GM23248 (cell line): ENCODE measurements at regions not wholly inside any gene's neighbourhood (a gene's known extent, or its start where the extent isn't known, plus 50 kb on each side); places are given as distances from the start of the nearest gene placed in this dataset.
"Not testable (repeated sequence)": the region's sequence is repeated elsewhere in the genome, so short reads cannot be mapped to it uniquely, and the experiment has no call there.

ENCODE experiments used
- DNase-seq: peaks from one replicate; pipeline ENCODE4 v3.0.0-alpha.2; 2015
- H2AFZ ChIP-seq: fragments of 200-600 bp; sonication (generic); 2 replicates; pipeline ENCODE4 v1.6.1; 2016; ENCODE audit warnings: antibody characterized with exemption
- H3F3A ChIP-seq: fragments of 200-600 bp; sonication (generic); 2 replicates; pipeline ENCODE4 v1.6.1; 2016; ENCODE audit warnings: mild to moderate bottlenecking, antibody characterized with exemption, mixed run types; ENCODE audit not compliant: insufficient read depth
- H3K27ac ChIP-seq: fragments of 200-600 bp; sonication (generic); 2 replicates; pipeline ENCODE4 v1.5.1; 2016; ENCODE audit warnings: mild to moderate bottlenecking
- H3K27me3 ChIP-seq: fragments of 200-600 bp; sonication (generic); replicated peaks from 2 replicates; pipeline ENCODE4 v1.6.1; 2016; ENCODE audit warnings: mild to moderate bottlenecking; ENCODE audit not compliant: insufficient read depth
- H3K36me3 ChIP-seq: fragments of 200-600 bp; sonication (generic); 2 replicates; pipeline ENCODE4 v1.6.1; 2016; ENCODE audit warnings: low read depth, mild to moderate bottlenecking
- H3K4me1 ChIP-seq: fragments of 200-600 bp; sonication (generic); 2 replicates; pipeline ENCODE4 v1.6.1; 2016; ENCODE audit warnings: mild to moderate bottlenecking; ENCODE audit not compliant: insufficient read depth
- H3K4me2 ChIP-seq: fragments of 200-600 bp; sonication (generic); one replicate; pipeline ENCODE4 v1.6.1; 2016; ENCODE audit warnings: mild to moderate bottlenecking; ENCODE audit not compliant: unreplicated experiment
- H3K4me3 ChIP-seq: fragments of 200-600 bp; sonication (generic); 2 replicates; pipeline ENCODE4 v1.5.1; 2016; ENCODE audit warnings: mild to moderate bottlenecking
- H3K79me2 ChIP-seq: fragments of 200-600 bp; sonication (generic); 2 replicates; pipeline ENCODE4 v1.6.1; 2016; ENCODE audit warnings: mild to moderate bottlenecking; ENCODE audit not compliant: insufficient read depth
- H3K9ac ChIP-seq: fragments of 200-600 bp; sonication (generic); 2 replicates; pipeline ENCODE4 v1.6.1; 2016; ENCODE audit warnings: mild to moderate bottlenecking
- H3K9me2 ChIP-seq: fragments of 200-600 bp; sonication (generic); 2 replicates; pipeline ENCODE4 v1.6.1; 2016; ENCODE audit warnings: mixed run types, mild to moderate bottlenecking, moderate library complexity; ENCODE audit not compliant: insufficient read depth
- H3K9me3 ChIP-seq: fragments of 200-600 bp; sonication (generic); one replicate; pipeline ENCODE4 v1.6.1; 2017; ENCODE audit warnings: low read depth
- H4K20me1 ChIP-seq: fragments of 200-600 bp; sonication (generic); 2 replicates; pipeline ENCODE4 v1.6.0; 2016; ENCODE audit not compliant: insufficient read depth
- EZH2 ChIP-seq: fragments of 200-600 bp; sonication (generic); IDR thresholded peaks from 2 replicates; pipeline ENCODE4 v1.6.1; 2018; ENCODE audit warnings: antibody characterized with exemption, mild to moderate bottlenecking; ENCODE audit not compliant: insufficient read depth, poor library complexity, severe bottlenecking
- EZH2phosphoT487 ChIP-seq: fragments of 200-600 bp; sonication (generic); IDR thresholded peaks from 2 replicates; pipeline ENCODE4 v1.6.1; 2018; ENCODE audit warnings: antibody characterized with exemption, moderate library complexity, mild to moderate bottlenecking, low read depth; ENCODE audit not compliant: insufficient read depth
- WGBS, 2 experiments: methylation state at CpG; one replicate each; pipeline ENCODE4 v1.1.6; 2015 to 2017; ENCODE audit warnings: low lambda C conversion rate in 2 of 2, low coverage in 1 of 2; ENCODE audit errors: missing lambda C conversion rate in 2 of 2; 5-methylcytosine and 5-hydroxymethylcytosine counted together
- in situ Hi-C: fragments of 300-500 bp; cut with MboI; formaldehyde crosslinking; loops from 2 replicates; pipeline ENCODE4 v1.15.0; 2020

GRCh38 chr3:11709782-11710181 is 66.1 kb upstream of the VGLL4 start:
- Histone ChIP-seq H3K27me3 (no peaks in the 10 kb centered on the region), H3K79me2 (peaks cover 100% of the 10 kb centered on the region), H3K4me1 (peaks cover 13% of the 10 kb centered on the region), H3F3A (peaks cover 7% of the 10 kb centered on the region), H3K9ac (no peak overlapping the region), H2AFZ (no peak overlapping the region), H4K20me1 (no peaks in the 10 kb centered on the region), H3K4me3 (no peak overlapping the region), H3K27ac (no peak overlapping the region), H3K9me2 (no peaks in the 10 kb centered on the region), H3K9me3 (no peaks in the 10 kb centered on the region), H3K4me2 (no peak overlapping the region), H3K36me3 (peaks cover 5% of the 10 kb centered on the region)
- 93 to 98% methylated on average over 3 of the region's 3 CpGs for WGBS, 2 experiments
- TF ChIP-seq EZH2 = no peak
- TF ChIP-seq EZH2phosphoT487 = no peak
- in situ Hi-C loops = no loop called here
- DNase-seq = no peak

- in situ Hi-C loops, H3K4me2 ChIP-seq, DNase-seq, H3K27me3 ChIP-seq, H3K9me2 ChIP-seq, H3K4me3 ChIP-seq, H3K36me3 ChIP-seq, H3K9ac ChIP-seq, H3K27ac ChIP-seq, H3K9me3 ChIP-seq, H3F3A ChIP-seq, H2AFZ ChIP-seq, H4K20me1 ChIP-seq, H3K4me1 ChIP-seq: not testable (repeated sequence)
- peaks cover 100% of the 10 kb centered on the region for H3K79me2 ChIP-seq
- 93 to 100% methylated on average over 2 of the region's 2 CpGs for WGBS, 2 experiments
These were observed 63.4 kb upstream of the VGLL4 start for GRCh38 chr3:11707084-11707483.

GRCh38 chr3:11706604-11707003 is 62.9 kb upstream of the VGLL4 start:
- in situ Hi-C loops = no loop called here

GRCh38 chr3:11705049-11705448 is 61.3 kb upstream of the VGLL4 start:
- Histone ChIP-seq H3K9me3 (no peaks in the 10 kb centered on the region), H3F3A (peaks cover 5% of the 10 kb centered on the region), H3K36me3 (peaks cover 8% of the 10 kb centered on the region), H2AFZ (no peak overlapping the region), H3K4me3 (no peak overlapping the region), H4K20me1 (no peaks in the 10 kb centered on the region), H3K27me3 (no peaks in the 10 kb centered on the region), H3K4me1 (peaks cover 2% of the 10 kb centered on the region; the same call in 1 of the 2 replicates), H3K79me2 (peaks cover 100% of the 10 kb centered on the region), H3K27ac (no peak overlapping the region), H3K4me2 (no peak overlapping the region), H3K9ac (no peak overlapping the region), H3K9me2 (no peaks in the 10 kb centered on the region)
- no peak for TF ChIP-seq EZH2phosphoT487
- no peak for TF ChIP-seq EZH2
- in situ Hi-C loops = no loop called here
- 93 to 98% methylated on average over 18 to 27 of the region's 27 CpGs for WGBS, 2 experiments
- DNase-seq = no peak

More at GRCh38 chr3:11706604-11707003, 62.9 kb upstream of the VGLL4 start:
- H3K9me3 ChIP-seq = no peaks in the 10 kb centered on the region
- DNase-seq = no peak
- H3F3A ChIP-seq = peaks cover under 1% of the 10 kb centered on the region; the same call in 1 of the 2 replicates
- H2AFZ ChIP-seq = no peak overlapping the region
- H3K9me2 ChIP-seq = no peaks in the 10 kb centered on the region
- H4K20me1 ChIP-seq = no peaks in the 10 kb centered on the region
- no peak overlapping the region for H3K4me3 ChIP-seq
- WGBS, 2 experiments = 96 to 97% methylated on average over 5 of the region's 5 CpGs
- H3K27ac ChIP-seq = no peak overlapping the region
- no peak overlapping the region for H3K4me2 ChIP-seq
- H3K79me2 ChIP-seq = peaks cover 100% of the 10 kb centered on the region
- TF ChIP-seq EZH2phosphoT487 = no peak
- no peak for TF ChIP-seq EZH2
- no peak overlapping the region for H3K9ac ChIP-seq
- H3K4me1 ChIP-seq = peaks cover 2% of the 10 kb centered on the region
- peaks cover 8% of the 10 kb centered on the region for H3K36me3 ChIP-seq
- no peaks in the 10 kb centered on the region for H3K27me3 ChIP-seq

DNA sequence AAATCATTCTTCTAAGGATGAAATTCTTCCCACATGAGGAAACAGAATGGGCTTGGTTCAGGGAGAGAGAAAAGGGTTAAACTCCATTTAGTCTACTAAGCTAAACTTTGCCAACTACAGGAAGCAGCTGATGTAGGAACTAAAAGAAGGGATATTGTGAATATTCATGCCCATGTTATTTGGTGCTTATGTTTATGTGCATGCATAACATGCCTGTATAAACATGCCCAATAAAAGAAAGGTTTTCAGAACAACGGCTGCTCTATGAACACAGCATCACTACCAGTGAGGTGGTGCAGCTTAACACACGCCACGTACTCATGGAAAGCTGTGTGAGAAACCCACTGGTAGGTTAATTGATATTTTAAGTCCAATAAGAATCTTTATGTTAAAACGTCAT is 59.4 kb upstream of the VGLL4 start:
- peaks cover 84% of the 10 kb centered on the region for H3K79me2 ChIP-seq

More for the DNA sequence above, 59.4 kb upstream of the VGLL4 start:
- Histone ChIP-seq H2AFZ (no peak overlapping the region), H3F3A (peaks cover 21% of the 10 kb centered on the region), H3K4me1 (peaks cover 19% of the 10 kb centered on the region), H3K4me2 (no peak overlapping the region), H4K20me1 (no peaks in the 10 kb centered on the region), H3K27me3 (no peaks in the 10 kb centered on the region), H3K9me3 (no peaks in the 10 kb centered on the region), H3K27ac (no peak overlapping the region), H3K36me3 (peaks cover 8% of the 10 kb centered on the region), H3K9me2 (no peaks in the 10 kb centered on the region), H3K9ac (no peak overlapping the region), H3K4me3 (no peak overlapping the region)
- DNase-seq = no peak
- 96 to 98% methylated on average over 4 of the region's 4 CpGs for WGBS, 2 experiments
- in situ Hi-C loops = no loop called here
- TF ChIP-seq EZH2phosphoT487 = no peak
- no peak for TF ChIP-seq EZH2
